ENCODE measurements at regions not wholly inside any gene's neighbourhood (a gene's known extent, or its start where the extent isn't known, plus 50 kb on each side); places are given as distances from the start of the nearest gene placed in this dataset.

DNA sequence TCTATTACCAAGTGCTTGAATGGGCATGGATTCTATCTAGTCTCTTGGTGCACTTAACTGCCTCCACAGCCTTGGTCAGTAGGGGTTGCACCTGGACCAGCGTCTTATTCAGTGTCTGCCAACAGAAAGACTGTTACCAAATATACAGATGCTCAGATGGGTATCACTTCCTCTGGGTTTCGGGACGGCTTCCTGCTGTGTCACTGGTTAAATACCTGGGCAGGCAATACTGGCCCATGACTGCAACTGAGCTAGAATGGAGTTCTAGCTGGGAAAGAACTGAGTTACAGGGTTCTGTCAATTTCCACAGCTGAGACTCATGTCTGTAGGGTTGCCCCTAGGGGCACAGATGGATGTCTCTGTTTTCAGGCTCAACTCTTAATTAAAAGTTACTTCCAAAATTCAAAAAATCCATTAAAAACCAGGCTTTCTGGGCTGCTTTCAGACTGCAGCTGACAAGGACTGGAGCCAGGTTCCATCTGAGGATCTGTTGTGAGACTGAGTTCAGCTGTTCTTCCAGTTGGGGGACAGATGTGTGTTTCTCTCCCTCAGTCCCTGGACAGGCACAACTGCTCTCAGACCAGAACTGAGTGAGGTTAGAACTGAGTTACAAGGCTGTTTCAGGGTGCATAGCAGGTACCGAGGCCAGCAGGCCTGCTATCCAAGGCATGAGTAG is 789.6 kb upstream of the SLC8A1 start:
- DNase-seq = no peak
- TF ChIP-seq, protein P1, sequence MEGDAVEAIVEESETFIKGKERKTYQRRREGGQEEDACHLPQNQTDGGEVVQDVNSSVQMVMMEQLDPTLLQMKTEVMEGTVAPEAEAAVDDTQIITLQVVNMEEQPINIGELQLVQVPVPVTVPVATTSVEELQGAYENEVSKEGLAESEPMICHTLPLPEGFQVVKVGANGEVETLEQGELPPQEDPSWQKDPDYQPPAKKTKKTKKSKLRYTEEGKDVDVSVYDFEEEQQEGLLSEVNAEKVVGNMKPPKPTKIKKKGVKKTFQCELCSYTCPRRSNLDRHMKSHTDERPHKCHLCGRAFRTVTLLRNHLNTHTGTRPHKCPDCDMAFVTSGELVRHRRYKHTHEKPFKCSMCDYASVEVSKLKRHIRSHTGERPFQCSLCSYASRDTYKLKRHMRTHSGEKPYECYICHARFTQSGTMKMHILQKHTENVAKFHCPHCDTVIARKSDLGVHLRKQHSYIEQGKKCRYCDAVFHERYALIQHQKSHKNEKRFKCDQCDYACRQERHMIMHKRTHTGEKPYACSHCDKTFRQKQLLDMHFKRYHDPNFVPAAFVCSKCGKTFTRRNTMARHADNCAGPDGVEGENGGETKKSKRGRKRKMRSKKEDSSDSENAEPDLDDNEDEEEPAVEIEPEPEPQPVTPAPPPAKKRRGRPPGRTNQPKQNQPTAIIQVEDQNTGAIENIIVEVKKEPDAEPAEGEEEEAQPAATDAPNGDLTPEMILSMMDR (IDR thresholded peaks at IDR 0.05) = no peak
- no peak for TF ChIP-seq EP300 (IDR thresholded peaks at IDR 0.05)
- no peak for TF ChIP-seq POLR2A (IDR thresholded peaks at IDR 0.05)
- Histone ChIP-seq H3K27ac (no peak overlapping the region), H3K4me3 (no peak overlapping the region), H3K27me3 (no peaks in the 10 kb centered on the region), H3K36me3 (no peaks in the 10 kb centered on the region), H3K9me3 (no peaks in the 10 kb centered on the region), H3K4me1 (ENCODE audit: insufficient read depth) (peaks cover 2% of the 10 kb centered on the region)
- WGBS, 3 donors = 84 to 99% (median 86%) methylated on average over 4 of the region's 4 CpGs
- intact Hi-C loops (cut with DNase I) = no loop called here

DNA sequence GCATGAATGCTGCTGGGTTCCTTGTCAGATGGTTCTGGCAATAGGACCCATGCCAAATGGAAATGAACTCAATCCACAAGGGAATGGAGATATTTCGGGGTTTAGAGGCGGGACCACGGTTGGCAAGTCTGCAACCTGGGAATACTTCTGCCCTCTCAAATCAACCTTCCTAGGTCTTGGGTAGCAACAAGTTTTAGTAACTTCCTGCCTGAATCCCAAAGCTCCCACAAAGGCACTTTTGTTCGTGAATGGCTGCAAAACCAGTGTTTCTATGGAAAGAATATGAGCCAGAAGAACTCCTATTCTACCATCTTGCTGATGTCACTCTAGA is 790.1 kb upstream of the SLC8A1 start:
- Histone ChIP-seq H3K4me3 (no peak overlapping the region), H3K27ac (no peak overlapping the region), H3K36me3 (no peaks in the 10 kb centered on the region), H3K27me3 (no peaks in the 10 kb centered on the region), H3K9me3 (no peaks in the 10 kb centered on the region), H3K4me1 (ENCODE audit: insufficient read depth) (peaks cover 2% of the 10 kb centered on the region)
- intact Hi-C loops (cut with DNase I) = no loop called here
- 92 to 96% (median 96%) methylated on average over 4 of the region's 4 CpGs for WGBS, 3 donors
- TF ChIP-seq, protein P1 (IDR thresholded peaks at IDR 0.05) = no peak
- no peak for TF ChIP-seq POLR2A (IDR thresholded peaks at IDR 0.05)
- DNase-seq = no peak

DNA sequence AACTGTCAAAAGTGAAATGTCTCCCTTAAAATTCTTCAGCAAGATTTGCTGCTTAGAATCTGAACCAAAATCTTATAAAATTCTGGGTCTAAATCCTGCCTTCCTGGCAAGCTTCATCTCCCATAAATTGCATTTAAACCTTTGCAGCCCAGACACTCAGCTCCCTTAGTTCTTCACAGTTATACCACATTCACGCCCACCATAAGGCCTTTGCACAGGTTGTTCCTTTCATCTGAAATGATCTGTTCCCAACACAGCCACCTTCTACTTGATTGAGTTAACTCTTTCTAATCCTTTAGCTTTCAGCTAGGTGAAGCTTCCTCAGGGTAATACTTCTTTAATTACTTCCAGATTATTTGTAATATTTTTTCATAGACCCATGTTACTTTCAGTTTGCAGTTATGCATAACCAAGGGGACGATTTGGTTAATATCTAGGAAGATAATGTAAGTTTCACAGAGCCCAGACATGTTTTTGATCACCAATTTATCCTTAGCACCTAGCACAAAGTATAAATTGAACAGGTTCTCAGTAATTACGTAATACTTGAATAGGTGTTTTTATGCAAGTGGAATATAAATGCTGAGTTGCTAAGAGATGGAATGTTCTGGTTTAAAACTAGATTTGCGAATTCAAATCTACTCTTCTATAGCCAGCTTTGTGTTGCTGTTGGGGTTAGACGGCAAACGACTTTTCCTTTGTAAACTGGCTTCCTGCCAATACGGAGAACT is 779.7 kb upstream of the PKDCC start:
- DNase-seq = no peak
- WGBS, 3 donors = 70 to 78% (median 76%) methylated on average over 7 of the region's 7 CpGs
- Histone ChIP-seq H3K27me3 (no peaks in the 10 kb centered on the region), H3K27ac (no peak overlapping the region), H3K36me3 (no peaks in the 10 kb centered on the region), H3K9me3 (no peaks in the 10 kb centered on the region), H3K4me1 (ENCODE audit: insufficient read depth) (peaks cover 1% of the 10 kb centered on the region), H3K4me3 (no peak overlapping the region)
- intact Hi-C loops (cut with DNase I) = no loop called here
- TF ChIP-seq EP300 (IDR thresholded peaks at IDR 0.05) (no peak), POLR2A (IDR thresholded peaks at IDR 0.05) (no peak)
- TF ChIP-seq, protein P1 (IDR thresholded peaks at IDR 0.05) = no peak

DNA sequence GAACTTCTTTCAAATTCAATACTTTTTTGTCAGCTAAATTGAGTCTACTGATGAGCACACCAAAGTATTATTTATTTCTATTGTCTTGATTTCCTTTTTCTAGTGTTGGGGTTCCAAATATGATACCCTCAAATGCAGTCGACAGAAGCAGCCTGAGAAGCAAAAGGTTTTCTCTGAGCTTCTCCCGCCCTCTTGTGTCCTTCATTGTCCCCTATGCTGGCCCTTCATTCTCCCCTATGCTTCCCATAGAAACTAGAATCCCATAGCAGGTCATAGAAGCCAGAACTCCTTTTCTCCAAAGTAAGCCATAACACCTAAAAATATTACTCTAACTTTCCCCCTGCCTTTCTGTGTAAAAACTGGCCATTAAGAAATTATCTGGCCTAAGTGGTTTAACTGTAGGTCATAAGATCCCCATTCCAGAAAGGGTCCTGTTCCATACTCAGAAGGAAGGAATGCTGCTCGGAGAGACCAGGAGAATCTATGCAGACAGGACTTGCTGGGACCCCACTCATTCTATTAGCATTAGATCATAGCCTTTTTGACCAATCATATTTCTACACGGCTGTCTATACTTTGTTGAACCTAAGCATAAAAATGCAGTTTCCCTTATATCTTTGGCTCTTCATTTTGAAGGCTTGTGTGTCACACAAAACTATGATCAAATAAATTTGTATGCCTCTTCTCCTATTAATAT is 764.6 kb upstream of the PKDCC start:
- no peaks in the 10 kb centered on the region for H3K4me1 ChIP-seq (ENCODE audit: insufficient read depth)
- WGBS, 3 donors = 84 to 87% (median 86%) methylated on average over 4 of the region's 4 CpGs
- no peaks in the 10 kb centered on the region for H3K9me3 ChIP-seq
- no peaks in the 10 kb centered on the region for H3K27me3 ChIP-seq
- no peak overlapping the region for H3K27ac ChIP-seq
- intact Hi-C loops (cut with DNase I) = no loop called here
- H3K36me3 ChIP-seq = no peaks in the 10 kb centered on the region
- no peak overlapping the region for H3K4me3 ChIP-seq
- TF ChIP-seq EP300 (IDR thresholded peaks at IDR 0.05) (no peak), POLR2A (IDR thresholded peaks at IDR 0.05) (no peak)
- TF ChIP-seq, protein P1 (IDR thresholded peaks at IDR 0.05) = no peak
- no peak for DNase-seq
